ENCODE measurements at regions not wholly inside any gene's neighbourhood (a gene's known extent, or its start where the extent isn't known, plus 50 kb on each side); places are given as distances from the start of the nearest gene placed in this dataset.

DNA sequence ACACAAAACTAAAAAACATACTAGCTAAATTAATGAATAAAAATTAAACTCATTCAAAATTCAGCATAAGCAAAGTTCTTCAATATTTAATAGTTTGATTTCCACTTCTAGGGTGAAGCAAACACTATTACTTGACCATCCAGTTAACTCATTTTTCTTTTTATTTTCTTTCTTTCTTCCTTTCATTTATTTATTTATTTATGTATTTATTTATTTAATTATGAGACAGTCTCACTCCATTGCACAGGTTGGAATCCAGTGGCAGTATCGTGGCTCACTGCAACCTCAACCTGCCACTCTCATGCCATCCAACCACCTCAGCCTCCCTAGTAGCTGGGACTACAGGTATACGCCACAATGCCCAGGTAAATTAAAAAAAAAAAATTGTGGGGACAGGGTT, 2069.5 kb downstream of the NCAM2 start:
- no peak overlapping the region for H3K27ac ChIP-seq (ENCODE audit: low read depth, low read length)
- no peak overlapping the region for H3K56ac ChIP-seq (replicated peaks; ENCODE audit: insufficient read length, low read depth, low read length)
- no peaks in the 10 kb centered on the region for H3K79me1 ChIP-seq (ENCODE audit: low read depth, low read length)
- POLR2A ChIA-PET (ENCODE audit: partially characterized antibody): no interaction called here
- H3K9ac ChIP-seq (replicated peaks in 1 of 4; ENCODE audit: extremely low read depth in 1 of 4, low read depth in 3 of 4, low read length in 3 of 4): no peak overlapping the region
- H3K79me2 ChIP-seq (ENCODE audit: control insufficient read depth in 1 of 2, insufficient read depth in 2 of 2, low read length in 2 of 2): no peaks in the 10 kb centered on the region
- H4K5ac ChIP-seq (ENCODE audit: insufficient read length, low read depth, low read length): no peak overlapping the region
- no peak overlapping the region for H4K91ac ChIP-seq (replicated peaks; ENCODE audit: insufficient read length, low read length)
- H3K4me2 ChIP-seq (ENCODE audit: insufficient read depth in 1 of 2, low read depth in 2 of 2, low read length in 2 of 2): no peak overlapping the region
- no peak overlapping the region for H2BK15ac ChIP-seq (ENCODE audit: low read length)
- no peak overlapping the region for H2BK120ac ChIP-seq (replicated peaks; ENCODE audit: low read depth, low read length)
- H3K27me3 ChIP-seq (replicated peaks in 1 of 4; ENCODE audit: control insufficient read depth in 3 of 4, extremely low read depth in 1 of 4, insufficient read depth in 3 of 4, low read length in 3 of 4): no peaks in the 10 kb centered on the region
- 0% methylated on average over 2 of the region's 2 CpGs; no CpG with 5 or more reads in 1 of the 2 experiments for WGBS, 2 experiments (ENCODE audit: extremely low coverage in 1 of 2, insufficient coverage in 1 of 2, insufficient read length in 1 of 2, insufficient replicate concordance in 2 of 2, low coverage in 1 of 2, low lambda C conversion rate in 2 of 2, missing lambda C conversion rate in 1 of 2)
- H2AK5ac ChIP-seq (ENCODE audit: low read depth, low read length): no peak overlapping the region
- no peak overlapping the region for H3K18ac ChIP-seq (ENCODE audit: extremely low read depth, low read length)
- H2BK20ac ChIP-seq (ENCODE audit: low read length): no peak overlapping the region
- no peak overlapping the region for H2BK12ac ChIP-seq (ENCODE audit: low read depth, low read length)
- no peaks in the 10 kb centered on the region for H3K36me3 ChIP-seq (ENCODE audit: control insufficient read depth in 2 of 4, insufficient read depth in 4 of 4, low read length in 3 of 4)
- H2AFZ ChIP-seq (ENCODE audit: low read length): no peak overlapping the region
- DNase-seq (ENCODE audit: low read depth in 1 of 2, low spot score in 2 of 2): no peak
- H3K4me3 ChIP-seq (ENCODE audit: extremely low read depth in 1 of 4, insufficient read depth in 2 of 4, low read depth in 3 of 4, low read length in 4 of 4): no peak overlapping the region
- FAIRE-seq: no peak
- no peaks in the 10 kb centered on the region for H3K4me1 ChIP-seq (replicated peaks in 1 of 4; ENCODE audit: control insufficient read depth in 3 of 4, insufficient read depth in 4 of 4, low read length in 3 of 4)
- H3K23ac ChIP-seq (ENCODE audit: insufficient read length): no peak overlapping the region
- H4K8ac ChIP-seq (ENCODE audit: extremely low read depth, insufficient read depth, low read length): no peak overlapping the region
- H3K23me2 ChIP-seq (ENCODE audit: low read depth, low read length): no peaks in the 10 kb centered on the region
- H4K20me1 ChIP-seq (replicated peaks in 1 of 2; ENCODE audit: control insufficient read depth in 1 of 2, insufficient read depth in 2 of 2, low read length in 2 of 2): no peaks in the 10 kb centered on the region
- CTCF ChIA-PET (ENCODE audit: partially characterized antibody): no interaction called here
- no peak overlapping the region for H2BK5ac ChIP-seq (ENCODE audit: low read depth, low read length)
- 0 out of 4 replicates have a peak, but pooled peaks cover 0 to 3% of the 10 kb centered on the region in 2 experiments for H3K9me3 ChIP-seq (ENCODE audit: insufficient read depth in 2 of 2, low read depth in 1 of 2, low read length in 1 of 2)
- no peak overlapping the region for H3K14ac ChIP-seq (ENCODE audit: insufficient read length)
- H3K4ac ChIP-seq (replicated peaks; ENCODE audit: insufficient read length, low read depth, low read length): no peak overlapping the region
- no peak for TF ChIP-seq KDM5A (IDR thresholded peaks at IDR 0.05; ENCODE audit: low read length)
- no peak for TF ChIP-seq SRF (IDR thresholded peaks at IDR 0.05; ENCODE audit: low read depth, low read length)
- TF ChIP-seq GABPA (IDR thresholded peaks at IDR 0.05; ENCODE audit: borderline replicate concordance, insufficient read depth, low read length): no peak
- TF ChIP-seq ASH2L (IDR thresholded peaks at IDR 0.05; ENCODE audit: low read length): no peak
- TF ChIP-seq CTBP2 (IDR thresholded peaks at IDR 0.05; ENCODE audit: borderline replicate concordance, insufficient read depth, insufficient read length, low read length): no peak
- TF ChIP-seq, protein P1, sequence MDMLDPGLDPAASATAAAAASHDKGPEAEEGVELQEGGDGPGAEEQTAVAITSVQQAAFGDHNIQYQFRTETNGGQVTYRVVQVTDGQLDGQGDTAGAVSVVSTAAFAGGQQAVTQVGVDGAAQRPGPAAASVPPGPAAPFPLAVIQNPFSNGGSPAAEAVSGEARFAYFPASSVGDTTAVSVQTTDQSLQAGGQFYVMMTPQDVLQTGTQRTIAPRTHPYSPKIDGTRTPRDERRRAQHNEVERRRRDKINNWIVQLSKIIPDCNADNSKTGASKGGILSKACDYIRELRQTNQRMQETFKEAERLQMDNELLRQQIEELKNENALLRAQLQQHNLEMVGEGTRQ (IDR thresholded peaks at IDR 0.05; ENCODE audit: low read length): no peak
- no peak for TF ChIP-seq CHD2 (IDR thresholded peaks at IDR 0.05; ENCODE audit: low read length)
- TF ChIP-seq POU5F1 (IDR thresholded peaks at IDR 0.05; ENCODE audit: low read depth, low read length): no peak
- no peak for TF ChIP-seq RXRA (IDR thresholded peaks at IDR 0.05; ENCODE audit: insufficient read depth, low read depth, low read length)
- no peak for TF ChIP-seq CREB1 (IDR thresholded peaks at IDR 0.05)

Measured in H1 (cell line).